ENCODE measurements at regions not wholly inside any gene's neighbourhood (a gene's known extent, or its start where the extent isn't known, plus 50 kb on each side); places are given as distances from the start of the nearest gene placed in this dataset.

- in situ Hi-C loops (cut with HindIII; ENCODE audit: low pct_unique_long_range_greater_than_20kb, low sequenced_read_pairs): no loop called here
- no peak overlapping the region for H3K27ac ChIP-seq (ENCODE audit: low read length)
- intact Hi-C loops (cut with micrococcal nuclease; ENCODE audit: unreplicated experiment): no loop called here
- H3K4me1 ChIP-seq (ENCODE audit: control insufficient read depth, insufficient read depth, low read length): no peaks in the 10 kb centered on the region
- TF ChIP-seq SIN3A (IDR thresholded peaks at IDR 0.05; ENCODE audit: borderline replicate concordance, insufficient read depth, low read depth, low read length): no peak
- no peak for TF ChIP-seq REST (IDR thresholded peaks at IDR 0.05; ENCODE audit: insufficient read depth in 1 of 2, low read depth in 2 of 2, low read length in 1 of 2)
- TF ChIP-seq CTCF (IDR thresholded peaks at IDR 0.05): no peak
- TF ChIP-seq TCF7L2 (IDR thresholded peaks at IDR 0.05; ENCODE audit: low read depth, low read length): no peak
- no peak for TF ChIP-seq POLR2AphosphoS5 (IDR thresholded peaks at IDR 0.05; ENCODE audit: low read depth, low read length)
- no peaks in the 10 kb centered on the region for H3K36me3 ChIP-seq (ENCODE audit: control insufficient read depth, insufficient read depth, low read length)
- no peaks in the 10 kb centered on the region for H3K27me3 ChIP-seq (ENCODE audit: control insufficient read depth, insufficient read depth, low read length)
- DNase-seq (ENCODE audit: low read depth, low spot score) (no peak), ATAC-seq (no peak)
- no peak overlapping the region for H3K4me3 ChIP-seq (ENCODE audit: low read depth in 2 of 2, low read length in 2 of 2)
- ChIA-PET POLR2A (no interaction called here), CTCF (no interaction called here)
- H3K9me3 ChIP-seq (ENCODE audit: control insufficient read depth, insufficient read depth, low read depth, low read length): no peaks in the 10 kb centered on the region
- BruUV-seq (replicated peaks): no TSS peak
Observed at GRCh38 chr2:19656011-19656410, 245.8 kb downstream of the TTC32 start.

- in situ Hi-C loops (cut with HindIII; ENCODE audit: low pct_unique_long_range_greater_than_20kb, low sequenced_read_pairs): no loop called here
- H3K4me3 ChIP-seq (ENCODE audit: low read depth in 2 of 2, low read length in 2 of 2): no peak overlapping the region
- no peak for ATAC-seq
- no peak for TF ChIP-seq POLR2AphosphoS5 (IDR thresholded peaks at IDR 0.05; ENCODE audit: low read depth, low read length)
- no peak for TF ChIP-seq CTCF (IDR thresholded peaks at IDR 0.05)
- TF ChIP-seq SIN3A (IDR thresholded peaks at IDR 0.05; ENCODE audit: borderline replicate concordance, insufficient read depth, low read depth, low read length): no peak
- TF ChIP-seq TCF7L2 (IDR thresholded peaks at IDR 0.05; ENCODE audit: low read depth, low read length): no peak
- no peak for TF ChIP-seq REST (IDR thresholded peaks at IDR 0.05; ENCODE audit: insufficient read depth in 1 of 2, low read depth in 2 of 2, low read length in 1 of 2)
- CTCF ChIA-PET: no interaction called here
- no peaks in the 10 kb centered on the region for H3K27me3 ChIP-seq (ENCODE audit: control insufficient read depth, insufficient read depth, low read length)
- intact Hi-C loops (cut with micrococcal nuclease; ENCODE audit: unreplicated experiment): no loop called here
- H3K4me1 ChIP-seq (ENCODE audit: control insufficient read depth, insufficient read depth, low read length): no peaks in the 10 kb centered on the region
- POLR2A ChIA-PET: no interaction called here
- no peaks in the 10 kb centered on the region for H3K9me3 ChIP-seq (ENCODE audit: control insufficient read depth, insufficient read depth, low read depth, low read length)
- no peaks in the 10 kb centered on the region for H3K36me3 ChIP-seq (ENCODE audit: control insufficient read depth, insufficient read depth, low read length)
- no TSS peak for BruUV-seq (replicated peaks)
- DNase-seq (ENCODE audit: low read depth, low spot score): no peak
- no peak overlapping the region for H3K27ac ChIP-seq (ENCODE audit: low read length)
Observed at GRCh38 chr2:19654310-19655090, 247.3 kb downstream of the TTC32 start.
